SK-N-MC (cell line): ENCODE measurements at regions not wholly inside any gene's neighbourhood (a gene's known extent, or its start where the extent isn't known, plus 50 kb on each side); places are given as distances from the start of the nearest gene placed in this dataset.

Experiments used
- EZH2 ChIP-seq: fragments of 200-600 bp; sonication (generic); IDR thresholded peaks from one replicate; pipeline ENCODE4 v1.6.1; 2017; ENCODE audit warnings: antibody characterized with exemption
- POLR2AphosphoS5 ChIP-seq: IDR thresholded peaks from 2 replicates; pipeline ENCODE4 v1.6.1; 2012; ENCODE audit warnings: mild to moderate bottlenecking, low read depth, low read length, borderline replicate concordance

GRCh38 chr7:112891698-112892097 is 101.5 kb upstream of the TMEM168 start:
- TF ChIP-seq EZH2, result no peak
- no peak for TF ChIP-seq POLR2AphosphoS5
